Loucy (cell line): ENCODE measurements at regions not wholly inside any gene's neighbourhood (a gene's known extent, or its start where the extent isn't known, plus 50 kb on each side); places are given as distances from the start of the nearest gene placed in this dataset.

Source experiments
- H2AFZ ChIP-seq: fragments of 200-600 bp; sonication (generic); 2 replicates; pipeline ENCODE4 v1.6.0; 2016; ENCODE audit warnings: antibody characterized with exemption, mild to moderate bottlenecking, low read length, moderate library complexity
- H3F3A ChIP-seq: fragments of 200-600 bp; 2 replicates; pipeline ENCODE4 v1.6.0; 2016; ENCODE audit warnings: antibody characterized with exemption, low read depth, mild to moderate bottlenecking
- H3K27me3 ChIP-seq: fragments of 200-600 bp; sonication (generic); 2 replicates; pipeline ENCODE4 v1.6.1; 2014; ENCODE audit warnings: low read length, mild to moderate bottlenecking; ENCODE audit not compliant: insufficient read depth, poor library complexity, severe bottlenecking
- H3K36me3 ChIP-seq: fragments of 200-600 bp; sonication (generic); 2 replicates; pipeline ENCODE4 v1.6.1; 2016; ENCODE audit warnings: low read length; ENCODE audit not compliant: insufficient read depth
- H3K4me1 ChIP-seq: fragments of 200-600 bp; sonication (generic); 2 replicates; pipeline ENCODE4 v1.5.1; 2014; ENCODE audit warnings: low read length, mild to moderate bottlenecking; ENCODE audit not compliant: insufficient read depth, poor library complexity, severe bottlenecking
- H3K4me2 ChIP-seq: fragments of 200-600 bp; sonication (generic); 2 replicates; pipeline ENCODE4 v1.6.0; 2014; ENCODE audit warnings: antibody characterized with exemption, low read length, low read depth, mild to moderate bottlenecking; ENCODE audit not compliant: poor library complexity, severe bottlenecking
- H3K4me3 ChIP-seq: fragments of 200-600 bp; sonication (generic); 2 replicates; pipeline ENCODE4 v1.5.1; 2014; ENCODE audit warnings: low read length, mild to moderate bottlenecking, mixed read lengths; ENCODE audit not compliant: poor library complexity, severe bottlenecking
- H3K79me2 ChIP-seq: fragments of 200-600 bp; sonication (generic); 2 replicates; pipeline ENCODE4 v1.6.1; 2014; ENCODE audit warnings: low read length; ENCODE audit not compliant: insufficient read depth
- H3K9ac ChIP-seq: fragments of 200-600 bp; sonication (generic); 2 replicates; pipeline ENCODE4 v1.6.0; 2014; ENCODE audit warnings: mild to moderate bottlenecking, low read depth, low read length, moderate library complexity; ENCODE audit not compliant: poor library complexity, severe bottlenecking
- H3K9me2 ChIP-seq: fragments of 200-600 bp; sonication (generic); replicated peaks from 2 replicates; pipeline ENCODE4 v1.6.1; 2016; ENCODE audit warnings: low read depth, low read length, mixed read lengths
- H3K9me3 ChIP-seq: fragments of 200-600 bp; sonication (generic); 2 replicates; pipeline ENCODE4 v1.6.1; 2014; ENCODE audit warnings: mild to moderate bottlenecking, antibody characterized with exemption, low read length, low read depth; ENCODE audit not compliant: insufficient read depth
- H4K20me1 ChIP-seq: fragments of 200-600 bp; sonication (generic); 2 replicates; pipeline ENCODE4 v1.6.0; 2014; ENCODE audit warnings: antibody characterized with exemption, low read length, mild to moderate bottlenecking; ENCODE audit not compliant: insufficient read depth, poor library complexity, severe bottlenecking
- CTCF ChIP-seq: fragments of 200-600 bp; sonication (generic); conservative IDR thresholded peaks from 2 replicates; pipeline ENCODE4 v1.5.1; 2014; ENCODE audit warnings: mild to moderate bottlenecking, antibody characterized with exemption, low read length
- EZH2phosphoT487 ChIP-seq: fragments of 200-600 bp; IDR thresholded peaks from 2 replicates; pipeline ENCODE4 v1.6.1; 2018; ENCODE audit warnings: antibody characterized with exemption, mild to moderate bottlenecking, moderate library complexity, borderline replicate concordance

GRCh38 chr6:95249661-95250060 lies 327.7 kb upstream of the MANEA start:
- Histone ChIP-seq H3K9me3 (no peaks in the 10 kb centered on the region), H3K4me1 (no peaks in the 10 kb centered on the region), H3K4me3 (no peak overlapping the region), H3K4me2 (no peak overlapping the region), H3K9me2 (no peaks in the 10 kb centered on the region), H3K36me3 (no peaks in the 10 kb centered on the region), H2AFZ (no peak overlapping the region), H3K79me2 (no peaks in the 10 kb centered on the region), H3K9ac (no peak overlapping the region), H3F3A (no peaks in the 10 kb centered on the region), H3K27me3 (no peaks in the 10 kb centered on the region), H4K20me1 (no peaks in the 10 kb centered on the region)
- no peak for TF ChIP-seq CTCF
- no peak for TF ChIP-seq EZH2phosphoT487

GRCh38 chr6:95263840-95264239 lies 313.5 kb upstream of the MANEA start:
- H3K79me2 ChIP-seq: no peaks in the 10 kb centered on the region
- H3K4me2 ChIP-seq: no peak overlapping the region
- H3K4me1 ChIP-seq: no peaks in the 10 kb centered on the region
- TF ChIP-seq EZH2phosphoT487 (no peak), CTCF (no peak)
- no peaks in the 10 kb centered on the region for H4K20me1 ChIP-seq
- H2AFZ ChIP-seq: no peak overlapping the region
- H3K27me3 ChIP-seq: no peaks in the 10 kb centered on the region
- no peaks in the 10 kb centered on the region for H3K36me3 ChIP-seq
- H3F3A ChIP-seq: no peaks in the 10 kb centered on the region
- H3K9ac ChIP-seq: no peak overlapping the region
- H3K4me3 ChIP-seq: no peak overlapping the region
- no peaks in the 10 kb centered on the region for H3K9me3 ChIP-seq
- H3K9me2 ChIP-seq: no peaks in the 10 kb centered on the region

GRCh38 chr6:95266537-95267258 lies 310.6 kb upstream of the MANEA start:
- TF ChIP-seq EZH2phosphoT487 (no peak), CTCF (no peak)
- H3K4me2 ChIP-seq: no peak overlapping the region
- no peaks in the 10 kb centered on the region for H3K9me3 ChIP-seq
- no peaks in the 10 kb centered on the region for H4K20me1 ChIP-seq
- H3F3A ChIP-seq: no peaks in the 10 kb centered on the region
- no peaks in the 10 kb centered on the region for H3K36me3 ChIP-seq
- no peaks in the 10 kb centered on the region for H3K4me1 ChIP-seq
- H3K9ac ChIP-seq: no peak overlapping the region
- H3K4me3 ChIP-seq: no peak overlapping the region
- no peak overlapping the region for H2AFZ ChIP-seq
- H3K79me2 ChIP-seq: no peaks in the 10 kb centered on the region
- no peaks in the 10 kb centered on the region for H3K27me3 ChIP-seq
- H3K9me2 ChIP-seq: no peaks in the 10 kb centered on the region
